ENCODE measurements at regions not wholly inside any gene's neighbourhood (a gene's known extent, or its start where the extent isn't known, plus 50 kb on each side); places are given as distances from the start of the nearest gene placed in this dataset.

DNA sequence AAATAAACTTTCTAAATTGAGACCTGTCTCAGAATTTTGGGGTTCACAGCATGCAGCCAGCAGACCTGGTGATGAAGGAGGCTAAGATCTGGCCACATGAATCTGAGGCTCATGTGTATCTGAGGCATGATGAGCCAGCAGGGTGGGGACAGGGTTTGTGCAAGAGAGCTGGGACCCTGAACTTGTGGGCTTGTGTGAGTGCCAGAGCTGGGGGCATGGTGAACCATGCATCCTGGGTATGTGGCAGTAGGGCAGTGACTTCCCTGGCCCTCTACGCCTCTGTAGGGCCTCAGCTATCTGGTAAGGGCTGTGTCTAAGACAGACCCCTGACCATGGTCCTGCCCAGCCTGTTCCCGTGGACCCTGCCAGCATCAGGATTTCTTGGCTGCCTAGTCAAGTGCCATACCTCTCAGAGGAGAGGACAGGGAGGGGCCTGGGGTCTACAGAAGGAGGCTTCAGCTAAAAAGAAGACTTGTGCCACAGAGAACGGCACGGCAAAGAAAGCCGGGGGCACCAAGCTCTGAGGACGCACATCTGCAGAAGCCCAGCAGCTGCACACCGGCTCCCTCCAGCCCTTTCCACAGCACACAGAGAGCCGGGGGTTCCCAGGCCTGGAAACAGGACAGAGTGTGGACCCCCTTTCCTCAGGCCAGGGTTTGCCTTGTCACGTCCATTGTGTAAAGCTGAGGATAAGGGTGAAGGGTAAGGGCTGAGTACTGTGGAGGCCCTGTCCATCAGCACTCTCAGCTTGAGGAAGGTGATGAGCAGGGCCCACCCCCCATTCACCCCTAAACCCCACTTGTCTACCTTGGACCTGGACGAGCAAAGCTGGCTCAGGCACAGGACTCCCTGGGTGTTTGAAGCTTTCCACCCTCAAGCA lies 130.1 kb downstream of the MRPL36 start:
- TF ChIP-seq, protein P1, sequence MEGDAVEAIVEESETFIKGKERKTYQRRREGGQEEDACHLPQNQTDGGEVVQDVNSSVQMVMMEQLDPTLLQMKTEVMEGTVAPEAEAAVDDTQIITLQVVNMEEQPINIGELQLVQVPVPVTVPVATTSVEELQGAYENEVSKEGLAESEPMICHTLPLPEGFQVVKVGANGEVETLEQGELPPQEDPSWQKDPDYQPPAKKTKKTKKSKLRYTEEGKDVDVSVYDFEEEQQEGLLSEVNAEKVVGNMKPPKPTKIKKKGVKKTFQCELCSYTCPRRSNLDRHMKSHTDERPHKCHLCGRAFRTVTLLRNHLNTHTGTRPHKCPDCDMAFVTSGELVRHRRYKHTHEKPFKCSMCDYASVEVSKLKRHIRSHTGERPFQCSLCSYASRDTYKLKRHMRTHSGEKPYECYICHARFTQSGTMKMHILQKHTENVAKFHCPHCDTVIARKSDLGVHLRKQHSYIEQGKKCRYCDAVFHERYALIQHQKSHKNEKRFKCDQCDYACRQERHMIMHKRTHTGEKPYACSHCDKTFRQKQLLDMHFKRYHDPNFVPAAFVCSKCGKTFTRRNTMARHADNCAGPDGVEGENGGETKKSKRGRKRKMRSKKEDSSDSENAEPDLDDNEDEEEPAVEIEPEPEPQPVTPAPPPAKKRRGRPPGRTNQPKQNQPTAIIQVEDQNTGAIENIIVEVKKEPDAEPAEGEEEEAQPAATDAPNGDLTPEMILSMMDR (IDR thresholded peaks at IDR 0.05; ENCODE audit: low read length), result no peak
- no peak for TF ChIP-seq EZH2 (optimal IDR thresholded peaks at IDR 0.05; ENCODE audit: low read depth, low read length)
- TF ChIP-seq EZH2phosphoT487 (IDR thresholded peaks at IDR 0.05; ENCODE audit: low read length), result no peak
